GM23338 (cell line): ENCODE measurements at regions not wholly inside any gene's neighbourhood (a gene's known extent, or its start where the extent isn't known, plus 50 kb on each side); places are given as distances from the start of the nearest gene placed in this dataset.

Source experiments
- ATAC-seq: fragments of 200-7000 bp; cut with Tn5 transposase; 3 replicates; pipeline ENCODE4 v1.9.1; 2020
- DNase-seq: peaks from one replicate; pipeline ENCODE4 v3.0.0-alpha.2; 2015; ENCODE audit warnings: low spot score
- H2AFZ ChIP-seq: fragments of 200-600 bp; sonication (generic); 2 replicates; pipeline ENCODE4 v1.8.0; 2016; ENCODE audit warnings: antibody characterized with exemption, mild to moderate bottlenecking, moderate library complexity
- H3F3A ChIP-seq: fragments of 200-600 bp; sonication (generic); replicated peaks from 2 replicates; pipeline ENCODE4 v1.8.0; 2017; ENCODE audit warnings: antibody characterized with exemption, mixed run types, low read depth
- H3K27ac ChIP-seq: fragments of 200-600 bp; sonication (generic); 2 replicates; pipeline ENCODE4 v1.6.1; 2016; ENCODE audit warnings: low read depth
- H3K27me3 ChIP-seq: fragments of 200-600 bp; sonication (generic); 2 replicates; pipeline ENCODE4 v1.8.0; 2016; ENCODE audit warnings: mild to moderate bottlenecking, mixed run types, moderate library complexity; ENCODE audit not compliant: insufficient read depth
- H3K36me3 ChIP-seq: fragments of 200-600 bp; sonication (generic); 2 replicates; pipeline ENCODE4 v1.8.0; 2016; ENCODE audit warnings: mild to moderate bottlenecking; ENCODE audit not compliant: insufficient read depth
- H3K4me1 ChIP-seq: fragments of 200-600 bp; sonication (generic); 2 replicates; pipeline ENCODE4 v1.8.0; 2016; ENCODE audit warnings: mild to moderate bottlenecking, moderate library complexity; ENCODE audit not compliant: insufficient read depth
- H3K4me2 ChIP-seq: fragments of 200-600 bp; sonication (generic); 2 replicates; pipeline ENCODE4 v1.7.1; 2017; ENCODE audit warnings: mixed run types
- H3K4me3 ChIP-seq: fragments of 200-600 bp; sonication (generic); 2 replicates; pipeline ENCODE4 v1.6.1; 2016; ENCODE audit warnings: mixed run types
- H3K79me2 ChIP-seq: fragments of 200-600 bp; sonication (generic); replicated peaks from 2 replicates; pipeline ENCODE4 v1.8.0; 2017; ENCODE audit warnings: mild to moderate bottlenecking; ENCODE audit not compliant: insufficient read depth
- H3K9me2 ChIP-seq: fragments of 200-600 bp; sonication (generic); 2 replicates; pipeline ENCODE4 v1.8.0; 2017; ENCODE audit not compliant: insufficient read depth
- H4K20me1 ChIP-seq: fragments of 200-600 bp; sonication (generic); replicated peaks from 2 replicates; pipeline ENCODE4 v1.8.0; 2017; ENCODE audit warnings: mild to moderate bottlenecking; ENCODE audit not compliant: insufficient read depth
- H3K27ac Mint-ChIP-seq: 2 replicates; pipeline ENCODE4 v1.8.0; 2020; ENCODE audit warnings: inconsistent platforms, mild to moderate bottlenecking, moderate library complexity, mixed read lengths
- H3K27me3 Mint-ChIP-seq: 3 replicates; pipeline ENCODE4 v1.8.0; 2022; ENCODE audit warnings: low read depth, mild to moderate bottlenecking, moderate library complexity, mixed read lengths, inconsistent platforms; ENCODE audit not compliant: insufficient read depth, poor library complexity
- H3K36me3 Mint-ChIP-seq: 3 replicates; pipeline ENCODE4 v1.8.0; 2021; ENCODE audit warnings: low read depth, mild to moderate bottlenecking, inconsistent platforms, moderate library complexity, mixed read lengths
- H3K4me1 Mint-ChIP-seq: 3 replicates; pipeline ENCODE4 v1.8.0; 2020; ENCODE audit warnings: mild to moderate bottlenecking, inconsistent platforms, mixed read lengths
- H3K4me3 Mint-ChIP-seq: 3 replicates; pipeline ENCODE4 v1.8.0; 2021; ENCODE audit warnings: moderate library complexity, mild to moderate bottlenecking, inconsistent platforms, mixed read lengths
- H3K9me3 Mint-ChIP-seq: 3 replicates; pipeline ENCODE4 v1.8.0; 2020; ENCODE audit warnings: moderate library complexity, mild to moderate bottlenecking, inconsistent platforms, mixed read lengths
- EZH2phosphoT487 ChIP-seq: fragments of 200-600 bp; sonication (generic); IDR thresholded peaks from one replicate; pipeline ENCODE4 v1.8.1; 2018; ENCODE audit warnings: antibody characterized with exemption; ENCODE audit not compliant: unreplicated experiment
- NANOG ChIP-seq: IDR thresholded peaks from 2 replicates; pipeline ENCODE4 v1.6.1; 2016; ENCODE audit warnings: antibody characterized with exemption, borderline replicate concordance
- POLR2AphosphoS5 ChIP-seq: IDR thresholded peaks from 2 replicates; pipeline ENCODE4 v1.6.1; 2016; ENCODE audit warnings: antibody characterized with exemption, low read depth
- STAT1 ChIP-seq: IDR thresholded peaks from one replicate; pipeline ENCODE4 v1.6.1; 2016; ENCODE audit warnings: antibody characterized with exemption; ENCODE audit not compliant: unreplicated experiment
- ZNF114 ChIP-seq: fragments of 250-450 bp; sonication (Bioruptor Pico); IDR thresholded peaks from 2 replicates; pipeline ENCODE4 v1.5.0; 2020; ENCODE audit warnings: mild to moderate bottlenecking, moderate library complexity
- ZNF331 ChIP-seq: fragments of 250-450 bp; sonication (Bioruptor Pico); IDR thresholded peaks from 2 replicates; pipeline ENCODE4 v1.5.0; 2020; ENCODE audit warnings: low read depth, mild to moderate bottlenecking, moderate library complexity
- TF ChIP-seq, protein P1 (sequence below), 2 experiments: fragments of 200-600 bp in 1 of 2; sonication (generic) in 1 of 2; conservative IDR thresholded peaks; 2 replicates each; pipeline versions ENCODE4 v1.5.1 to v1.6.1; 2016 to 2017; ENCODE audit warnings: antibody characterized with exemption in 2 of 2, low read depth in 2 of 2, mild to moderate bottlenecking in 2 of 2, moderate library complexity in 1 of 2
- TF ChIP-seq, protein P2 (sequence below): IDR thresholded peaks from 2 replicates; pipeline ENCODE4 v1.6.1; 2016; ENCODE audit warnings: antibody characterized with exemption
- TF ChIP-seq, protein P3 (sequence below): IDR thresholded peaks from one replicate; pipeline ENCODE4 v1.6.1; 2018; ENCODE audit warnings: antibody characterized with exemption; ENCODE audit not compliant: unreplicated experiment

DNA sequence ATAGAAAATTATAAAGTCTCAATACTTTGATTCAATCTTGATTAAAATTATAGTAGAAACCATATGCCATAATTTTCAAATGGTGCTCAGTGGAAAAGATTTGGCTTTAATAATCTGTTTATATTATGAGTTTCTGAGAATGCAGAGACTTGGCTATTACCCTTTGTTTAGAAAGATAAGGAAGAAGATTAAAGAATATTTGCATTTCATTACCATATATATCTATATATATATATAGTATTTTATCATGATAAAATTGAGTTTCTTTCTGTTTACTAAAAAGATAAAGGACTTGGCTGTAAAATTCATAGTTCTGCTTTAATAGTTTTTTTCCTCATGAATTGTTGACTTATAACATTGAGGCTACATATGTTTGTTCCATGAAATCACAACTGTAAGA, 679.3 kb upstream of the MAP3K7 start (continued):
- TF ChIP-seq EZH2phosphoT487 = no peak

DNA sequence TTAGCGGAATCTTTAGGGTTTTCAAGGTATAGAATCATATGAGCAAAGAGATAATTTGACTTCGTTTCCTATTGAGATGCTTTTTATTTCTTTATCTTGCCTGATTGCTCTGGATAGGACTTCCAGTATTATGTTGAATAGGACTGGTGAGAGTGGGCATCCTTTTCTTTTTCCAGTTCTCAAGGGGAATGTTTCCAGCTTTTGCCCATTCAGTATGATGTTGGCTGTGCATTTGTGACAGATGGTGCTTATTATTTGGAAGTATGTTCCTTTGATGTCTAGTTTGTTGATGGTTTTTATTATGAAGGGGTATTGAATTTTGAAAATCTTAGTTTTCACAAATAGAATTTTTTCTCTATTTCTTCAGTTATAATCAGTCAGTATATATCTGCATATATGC, 656.6 kb upstream of the MAP3K7 start:
- H3K4me3 Mint-ChIP-seq = no peak overlapping the region
- DNase-seq = no peak
- TF ChIP-seq POLR2AphosphoS5 (no peak), ZNF114 (no peak)
- TF ChIP-seq, protein P1, sequence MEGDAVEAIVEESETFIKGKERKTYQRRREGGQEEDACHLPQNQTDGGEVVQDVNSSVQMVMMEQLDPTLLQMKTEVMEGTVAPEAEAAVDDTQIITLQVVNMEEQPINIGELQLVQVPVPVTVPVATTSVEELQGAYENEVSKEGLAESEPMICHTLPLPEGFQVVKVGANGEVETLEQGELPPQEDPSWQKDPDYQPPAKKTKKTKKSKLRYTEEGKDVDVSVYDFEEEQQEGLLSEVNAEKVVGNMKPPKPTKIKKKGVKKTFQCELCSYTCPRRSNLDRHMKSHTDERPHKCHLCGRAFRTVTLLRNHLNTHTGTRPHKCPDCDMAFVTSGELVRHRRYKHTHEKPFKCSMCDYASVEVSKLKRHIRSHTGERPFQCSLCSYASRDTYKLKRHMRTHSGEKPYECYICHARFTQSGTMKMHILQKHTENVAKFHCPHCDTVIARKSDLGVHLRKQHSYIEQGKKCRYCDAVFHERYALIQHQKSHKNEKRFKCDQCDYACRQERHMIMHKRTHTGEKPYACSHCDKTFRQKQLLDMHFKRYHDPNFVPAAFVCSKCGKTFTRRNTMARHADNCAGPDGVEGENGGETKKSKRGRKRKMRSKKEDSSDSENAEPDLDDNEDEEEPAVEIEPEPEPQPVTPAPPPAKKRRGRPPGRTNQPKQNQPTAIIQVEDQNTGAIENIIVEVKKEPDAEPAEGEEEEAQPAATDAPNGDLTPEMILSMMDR (conservative IDR thresholded peaks at IDR 0.05; ENCODE audit: low read depth in 2 of 2) = no peak
- TF ChIP-seq, protein P2, sequence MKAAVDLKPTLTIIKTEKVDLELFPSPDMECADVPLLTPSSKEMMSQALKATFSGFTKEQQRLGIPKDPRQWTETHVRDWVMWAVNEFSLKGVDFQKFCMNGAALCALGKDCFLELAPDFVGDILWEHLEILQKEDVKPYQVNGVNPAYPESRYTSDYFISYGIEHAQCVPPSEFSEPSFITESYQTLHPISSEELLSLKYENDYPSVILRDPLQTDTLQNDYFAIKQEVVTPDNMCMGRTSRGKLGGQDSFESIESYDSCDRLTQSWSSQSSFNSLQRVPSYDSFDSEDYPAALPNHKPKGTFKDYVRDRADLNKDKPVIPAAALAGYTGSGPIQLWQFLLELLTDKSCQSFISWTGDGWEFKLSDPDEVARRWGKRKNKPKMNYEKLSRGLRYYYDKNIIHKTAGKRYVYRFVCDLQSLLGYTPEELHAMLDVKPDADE = no peak
- no peaks in the 10 kb centered on the region for H3F3A ChIP-seq
- H3K4me1 ChIP-seq = no peaks in the 10 kb centered on the region
- no peaks in the 10 kb centered on the region for H3K36me3 Mint-ChIP-seq
- ATAC-seq = no peak
- H4K20me1 ChIP-seq = no peaks in the 10 kb centered on the region
- H3K27me3 Mint-ChIP-seq = no peaks in the 10 kb centered on the region
- H2AFZ ChIP-seq = no peak overlapping the region
- no peak overlapping the region for H3K4me3 ChIP-seq
- H3K9me3 Mint-ChIP-seq = no peaks in the 10 kb centered on the region
- no peaks in the 10 kb centered on the region; the same call in 1 of the 2 replicates for H3K9me2 ChIP-seq
- no peaks in the 10 kb centered on the region for H3K27me3 ChIP-seq
- H3K4me1 Mint-ChIP-seq = no peaks in the 10 kb centered on the region
- H3K27ac ChIP-seq = no peak overlapping the region
- H3K36me3 ChIP-seq = no peaks in the 10 kb centered on the region
- no peaks in the 10 kb centered on the region for H3K79me2 ChIP-seq
- no peak overlapping the region for H3K27ac Mint-ChIP-seq
- no peak overlapping the region for H3K4me2 ChIP-seq

DNA sequence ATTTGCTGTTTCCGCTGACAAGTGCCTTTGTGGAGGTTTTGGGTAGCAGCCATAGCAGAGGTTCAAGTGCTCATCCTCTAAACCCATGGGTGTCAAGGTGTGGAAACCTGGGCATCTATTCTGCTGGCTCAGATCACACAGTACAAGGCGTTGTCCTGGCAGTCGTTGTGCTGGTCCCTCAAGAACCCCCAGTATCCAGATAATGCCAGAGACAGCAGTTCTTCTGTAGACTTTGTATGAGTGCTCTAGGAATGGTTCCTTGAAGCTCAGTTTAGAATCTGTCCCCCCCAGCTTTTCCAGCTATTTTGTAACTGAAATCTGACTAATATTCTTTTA, 655.7 kb upstream of the MAP3K7 start:
- Histone ChIP-seq H3K27ac (no peak overlapping the region), H3K4me2 (no peak overlapping the region), H3K9me2 (no peaks in the 10 kb centered on the region; the same call in 1 of the 2 replicates), H3K4me3 (no peak overlapping the region), H4K20me1 (no peaks in the 10 kb centered on the region), H2AFZ (no peak overlapping the region), H3K27me3 (no peaks in the 10 kb centered on the region), H3K4me1 (no peaks in the 10 kb centered on the region), H3K79me2 (no peaks in the 10 kb centered on the region), H3F3A (no peaks in the 10 kb centered on the region), H3K36me3 (no peaks in the 10 kb centered on the region)
- Mint-ChIP-seq H3K9me3 (no peaks in the 10 kb centered on the region), H3K27me3 (no peaks in the 10 kb centered on the region), H3K27ac (no peak overlapping the region), H3K36me3 (no peaks in the 10 kb centered on the region), H3K4me3 (no peak overlapping the region), H3K4me1 (no peaks in the 10 kb centered on the region)
- ATAC-seq = no peak
- no peak for TF ChIP-seq ZNF331 (CRISPR knock-in tag)
- TF ChIP-seq, protein P3, sequence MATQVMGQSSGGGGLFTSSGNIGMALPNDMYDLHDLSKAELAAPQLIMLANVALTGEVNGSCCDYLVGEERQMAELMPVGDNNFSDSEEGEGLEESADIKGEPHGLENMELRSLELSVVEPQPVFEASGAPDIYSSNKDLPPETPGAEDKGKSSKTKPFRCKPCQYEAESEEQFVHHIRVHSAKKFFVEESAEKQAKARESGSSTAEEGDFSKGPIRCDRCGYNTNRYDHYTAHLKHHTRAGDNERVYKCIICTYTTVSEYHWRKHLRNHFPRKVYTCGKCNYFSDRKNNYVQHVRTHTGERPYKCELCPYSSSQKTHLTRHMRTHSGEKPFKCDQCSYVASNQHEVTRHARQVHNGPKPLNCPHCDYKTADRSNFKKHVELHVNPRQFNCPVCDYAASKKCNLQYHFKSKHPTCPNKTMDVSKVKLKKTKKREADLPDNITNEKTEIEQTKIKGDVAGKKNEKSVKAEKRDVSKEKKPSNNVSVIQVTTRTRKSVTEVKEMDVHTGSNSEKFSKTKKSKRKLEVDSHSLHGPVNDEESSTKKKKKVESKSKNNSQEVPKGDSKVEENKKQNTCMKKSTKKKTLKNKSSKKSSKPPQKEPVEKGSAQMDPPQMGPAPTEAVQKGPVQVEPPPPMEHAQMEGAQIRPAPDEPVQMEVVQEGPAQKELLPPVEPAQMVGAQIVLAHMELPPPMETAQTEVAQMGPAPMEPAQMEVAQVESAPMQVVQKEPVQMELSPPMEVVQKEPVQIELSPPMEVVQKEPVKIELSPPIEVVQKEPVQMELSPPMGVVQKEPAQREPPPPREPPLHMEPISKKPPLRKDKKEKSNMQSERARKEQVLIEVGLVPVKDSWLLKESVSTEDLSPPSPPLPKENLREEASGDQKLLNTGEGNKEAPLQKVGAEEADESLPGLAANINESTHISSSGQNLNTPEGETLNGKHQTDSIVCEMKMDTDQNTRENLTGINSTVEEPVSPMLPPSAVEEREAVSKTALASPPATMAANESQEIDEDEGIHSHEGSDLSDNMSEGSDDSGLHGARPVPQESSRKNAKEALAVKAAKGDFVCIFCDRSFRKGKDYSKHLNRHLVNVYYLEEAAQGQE = no peak
- TF ChIP-seq, protein P2 = no peak
- TF ChIP-seq STAT1 = no peak
- TF ChIP-seq, protein P1 (conservative IDR thresholded peaks at IDR 0.05; ENCODE audit: low read depth in 2 of 2) = no peak
- no peak for TF ChIP-seq ZNF114
- no peak for TF ChIP-seq NANOG
- no peak for DNase-seq
